ENCODE measurements at regions not wholly inside any gene's neighbourhood (a gene's known extent, or its start where the extent isn't known, plus 50 kb on each side); places are given as distances from the start of the nearest gene placed in this dataset.

GRCh38 chr11:45430361-45430760, 144.2 kb upstream of the SYT13 start:
- no peaks in the 10 kb centered on the region for H3K4me1 ChIP-seq (ENCODE audit: insufficient read depth, low read length)
- H4K20me1 ChIP-seq (ENCODE audit: insufficient read depth, low read length): no peaks in the 10 kb centered on the region
- H3K9me3 Mint-ChIP-seq (ENCODE audit: unreplicated experiment): peaks cover 2% of the 10 kb centered on the region
- FAIRE-seq (no peak), DNase-seq (ENCODE audit: low read depth) (no peak)
- no peak overlapping the region for H3K4me3 Mint-ChIP-seq (ENCODE audit: unreplicated experiment)
- no peaks in the 10 kb centered on the region for H3K36me3 Mint-ChIP-seq (ENCODE audit: low read depth, unreplicated experiment)
- H3K27ac ChIP-seq (ENCODE audit: low read depth, low read length): no peak overlapping the region
- no peak overlapping the region for H2AFZ ChIP-seq (ENCODE audit: low read depth, low read length)
- TF ChIP-seq EZH2 (IDR thresholded peaks at IDR 0.05; ENCODE audit: insufficient read depth, low read length) (no peak), CTCF (IDR thresholded peaks at IDR 0.05; ENCODE audit: insufficient read depth, low read depth, low read length) (no peak)
- peaks cover 25% of the 10 kb centered on the region for H3K27me3 ChIP-seq (ENCODE audit: insufficient read depth, low read length)
- no peaks in the 10 kb centered on the region for H3K79me2 ChIP-seq (ENCODE audit: insufficient read depth, low read length)
- H3K9ac ChIP-seq (ENCODE audit: low read length): no peak overlapping the region
- no peak overlapping the region for H3K4me2 ChIP-seq (ENCODE audit: low read length)
- no peaks in the 10 kb centered on the region for H3K36me3 ChIP-seq (ENCODE audit: insufficient read depth, low read length)
- H3K4me1 Mint-ChIP-seq (ENCODE audit: low read depth, unreplicated experiment): no peaks in the 10 kb centered on the region
- H3K9me3 ChIP-seq (ENCODE audit: insufficient read depth, low read depth, low read length): no peaks in the 10 kb centered on the region
- H3K27ac Mint-ChIP-seq (ENCODE audit: unreplicated experiment): no peak overlapping the region
- H3K27me3 Mint-ChIP-seq (ENCODE audit: low read depth, unreplicated experiment): peaks cover 83% of the 10 kb centered on the region
- H3K4me3 ChIP-seq (ENCODE audit: insufficient read depth, low read depth, low read length): no peak overlapping the region

- H2AFZ ChIP-seq (ENCODE audit: low read depth, low read length): no peak overlapping the region
- H3K9ac ChIP-seq (ENCODE audit: low read length): no peak overlapping the region
- H3K27me3 Mint-ChIP-seq (ENCODE audit: low read depth, unreplicated experiment): peaks cover 83% of the 10 kb centered on the region
- no peak for DNase-seq (ENCODE audit: low read depth)
- no peaks in the 10 kb centered on the region for H3K4me1 Mint-ChIP-seq (ENCODE audit: low read depth, unreplicated experiment)
- no peaks in the 10 kb centered on the region for H3K9me3 ChIP-seq (ENCODE audit: insufficient read depth, low read depth, low read length)
- H3K36me3 Mint-ChIP-seq (ENCODE audit: low read depth, unreplicated experiment): no peaks in the 10 kb centered on the region
- no peak overlapping the region for H3K4me3 ChIP-seq (ENCODE audit: insufficient read depth, low read depth, low read length)
- H3K9me3 Mint-ChIP-seq (ENCODE audit: unreplicated experiment): peaks cover 2% of the 10 kb centered on the region
- no peak overlapping the region for H3K27ac ChIP-seq (ENCODE audit: low read depth, low read length)
- H3K4me1 ChIP-seq (ENCODE audit: insufficient read depth, low read length): no peaks in the 10 kb centered on the region
- H3K79me2 ChIP-seq (ENCODE audit: insufficient read depth, low read length): no peaks in the 10 kb centered on the region
- H3K27ac Mint-ChIP-seq (ENCODE audit: unreplicated experiment): no peak overlapping the region
- TF ChIP-seq CTCF (IDR thresholded peaks at IDR 0.05; ENCODE audit: insufficient read depth, low read depth, low read length) (no peak), EZH2 (IDR thresholded peaks at IDR 0.05; ENCODE audit: insufficient read depth, low read length) (no peak)
- H3K4me3 Mint-ChIP-seq (ENCODE audit: unreplicated experiment): no peak overlapping the region
- H3K36me3 ChIP-seq (ENCODE audit: insufficient read depth, low read length): no peaks in the 10 kb centered on the region
- no peaks in the 10 kb centered on the region for H4K20me1 ChIP-seq (ENCODE audit: insufficient read depth, low read length)
- H3K27me3 ChIP-seq (ENCODE audit: insufficient read depth, low read length): peaks cover 28% of the 10 kb centered on the region
- H3K4me2 ChIP-seq (ENCODE audit: low read length): no peak overlapping the region
- FAIRE-seq: no peak
Measured at GRCh38 chr11:45429719-45430118, 143.6 kb upstream of the SYT13 start.

GRCh38 chr11:45428541-45429230, 142.5 kb upstream of the SYT13 start:
- H3K27me3 Mint-ChIP-seq (ENCODE audit: low read depth, unreplicated experiment): peaks cover 83% of the 10 kb centered on the region
- no peaks in the 10 kb centered on the region for H3K79me2 ChIP-seq (ENCODE audit: insufficient read depth, low read length)
- H3K4me3 Mint-ChIP-seq (ENCODE audit: unreplicated experiment): no peak overlapping the region
- H3K27ac ChIP-seq (ENCODE audit: low read depth, low read length): no peak overlapping the region
- H3K27me3 ChIP-seq (ENCODE audit: insufficient read depth, low read length): peaks cover 29% of the 10 kb centered on the region
- peaks cover 2% of the 10 kb centered on the region for H3K9me3 Mint-ChIP-seq (ENCODE audit: unreplicated experiment)
- H3K4me2 ChIP-seq (ENCODE audit: low read length): no peak overlapping the region
- no peaks in the 10 kb centered on the region for H3K36me3 ChIP-seq (ENCODE audit: insufficient read depth, low read length)
- FAIRE-seq (no peak), DNase-seq (ENCODE audit: low read depth) (no peak)
- H3K27ac Mint-ChIP-seq (ENCODE audit: unreplicated experiment): no peak overlapping the region
- H3K9ac ChIP-seq (ENCODE audit: low read length): no peak overlapping the region
- H3K9me3 ChIP-seq (ENCODE audit: insufficient read depth, low read depth, low read length): no peaks in the 10 kb centered on the region
- H3K4me1 Mint-ChIP-seq (ENCODE audit: low read depth, unreplicated experiment): no peaks in the 10 kb centered on the region
- TF ChIP-seq CTCF (IDR thresholded peaks at IDR 0.05; ENCODE audit: insufficient read depth, low read depth, low read length) (no peak), EZH2 (IDR thresholded peaks at IDR 0.05; ENCODE audit: insufficient read depth, low read length) (no peak)
- H4K20me1 ChIP-seq (ENCODE audit: insufficient read depth, low read length): no peaks in the 10 kb centered on the region
- no peaks in the 10 kb centered on the region for H3K4me1 ChIP-seq (ENCODE audit: insufficient read depth, low read length)
- no peak overlapping the region for H3K4me3 ChIP-seq (ENCODE audit: insufficient read depth, low read depth, low read length)
- H3K36me3 Mint-ChIP-seq (ENCODE audit: low read depth, unreplicated experiment): no peaks in the 10 kb centered on the region
- no peak overlapping the region for H2AFZ ChIP-seq (ENCODE audit: low read depth, low read length)
